ENCODE measurements at regions not wholly inside any gene's neighbourhood (a gene's known extent, or its start where the extent isn't known, plus 50 kb on each side); places are given as distances from the start of the nearest gene placed in this dataset.
"Not testable (repeated sequence)": the region's sequence is repeated elsewhere in the genome, so short reads cannot be mapped to it uniquely, and the experiment has no call there.

- FAIRE-seq, result peak; percentile 66
- Histone ChIP-seq H3K4me3 (ENCODE audit: control insufficient read depth in 2 of 3, extremely low read depth in 1 of 3, insufficient read depth in 2 of 3, low read depth in 1 of 3, low read length in 3 of 3) (no peak overlapping the region), H3K9me3 (ENCODE audit: control insufficient read depth, low read depth, low read length) (no peaks in the 10 kb centered on the region), H3K4me2 (ENCODE audit: control insufficient read depth, extremely low read depth, insufficient read depth, low read depth, low read length) (peak overlapping the region; percentile 49), H3K4me1 (ENCODE audit: control insufficient read depth, extremely low read depth, insufficient read depth, low read length) (peaks cover 8% of the 10 kb centered on the region), H2AFZ (ENCODE audit: control insufficient read depth, low read length) (no peak overlapping the region), H3K36me3 (ENCODE audit: control insufficient read depth in 2 of 2, extremely low read depth in 1 of 2, insufficient read depth in 2 of 2, low read length in 2 of 2) (no peaks in the 10 kb centered on the region), H3K9ac (ENCODE audit: control insufficient read depth, extremely low read depth, insufficient read depth, low read length) (no peak overlapping the region), H3K27me3 (ENCODE audit: control insufficient read depth, extremely low read depth, insufficient read depth, low read length) (no peaks in the 10 kb centered on the region), H3K9me1 (ENCODE audit: control insufficient read depth, extremely low read depth, insufficient read depth, low read length) (no peaks in the 10 kb centered on the region), H3K27ac (ENCODE audit: control insufficient read depth, insufficient read depth, low read length) (no peak overlapping the region), H3K79me2 (ENCODE audit: control insufficient read depth, insufficient read depth, low read length) (no peaks in the 10 kb centered on the region), H4K20me1 (ENCODE audit: control insufficient read depth, extremely low read depth, insufficient read depth, low read length) (no peaks in the 10 kb centered on the region)
- TF ChIP-seq CTCF (optimal IDR thresholded peaks at IDR 0.05 in 1 of 3, IDR thresholded peaks at IDR 0.05 in 1 of 3, conservative IDR thresholded peaks at IDR 0.05 in 1 of 3; ENCODE audit: extremely low read depth in 1 of 3, insufficient read depth in 2 of 3, low read length in 3 of 3) (no peak), EZH2 (IDR thresholded peaks at IDR 0.05; ENCODE audit: low read length) (no peak)
- peak; percentile 17 for DNase-seq (ENCODE audit: low read depth, low spot score)
- dilution Hi-C loops (cut with MboI; ENCODE audit: extremely low pct_ligation_motif_present, low sequenced_read_pairs), result no loop called here
These were observed 556.5 kb upstream of the SEMA6A start for GRCh38 chr5:117131048-117131679.

- Histone ChIP-seq H3K9ac (ENCODE audit: control insufficient read depth, extremely low read depth, insufficient read depth, low read length) (no peak overlapping the region), H2AFZ (ENCODE audit: control insufficient read depth, low read length) (no peak overlapping the region), H3K27me3 (ENCODE audit: control insufficient read depth, extremely low read depth, insufficient read depth, low read length) (no peaks in the 10 kb centered on the region), H3K9me1 (ENCODE audit: control insufficient read depth, extremely low read depth, insufficient read depth, low read length) (no peaks in the 10 kb centered on the region), H3K27ac (ENCODE audit: control insufficient read depth, insufficient read depth, low read length) (no peak overlapping the region), H3K4me2 (ENCODE audit: control insufficient read depth, extremely low read depth, insufficient read depth, low read depth, low read length) (no peak overlapping the region), H3K4me1 (ENCODE audit: control insufficient read depth, extremely low read depth, insufficient read depth, low read length) (no peaks in the 10 kb centered on the region), H4K20me1 (ENCODE audit: control insufficient read depth, extremely low read depth, insufficient read depth, low read length) (no peaks in the 10 kb centered on the region), H3K9me3 (ENCODE audit: control insufficient read depth, low read depth, low read length) (no peaks in the 10 kb centered on the region), H3K36me3 (ENCODE audit: control insufficient read depth in 2 of 2, extremely low read depth in 1 of 2, insufficient read depth in 2 of 2, low read length in 2 of 2) (no peaks in the 10 kb centered on the region), H3K4me3 (ENCODE audit: control insufficient read depth in 2 of 3, extremely low read depth in 1 of 3, insufficient read depth in 2 of 3, low read depth in 1 of 3, low read length in 3 of 3) (no peak overlapping the region), H3K79me2 (ENCODE audit: control insufficient read depth, insufficient read depth, low read length) (no peaks in the 10 kb centered on the region)
- dilution Hi-C loops (cut with MboI; ENCODE audit: extremely low pct_ligation_motif_present, low sequenced_read_pairs), result no loop called here
- FAIRE-seq (no peak), DNase-seq (ENCODE audit: low read depth, low spot score) (no peak)
- TF ChIP-seq EZH2 (IDR thresholded peaks at IDR 0.05; ENCODE audit: low read length) (no peak), CTCF (optimal IDR thresholded peaks at IDR 0.05 in 1 of 3, IDR thresholded peaks at IDR 0.05 in 1 of 3, conservative IDR thresholded peaks at IDR 0.05 in 1 of 3; ENCODE audit: extremely low read depth in 1 of 3, insufficient read depth in 2 of 3, low read length in 3 of 3) (no peak)
These were observed 543.9 kb upstream of the SEMA6A start for GRCh38 chr5:117118499-117118898.

- H4K20me1 ChIP-seq (ENCODE audit: control insufficient read depth, extremely low read depth, insufficient read depth, low read length); H3K36me3 ChIP-seq (ENCODE audit: control insufficient read depth in 2 of 2, extremely low read depth in 1 of 2, insufficient read depth in 2 of 2, low read length in 2 of 2); H3K4me2 ChIP-seq (ENCODE audit: control insufficient read depth, extremely low read depth, insufficient read depth, low read depth, low read length); H3K9me1 ChIP-seq (ENCODE audit: control insufficient read depth, extremely low read depth, insufficient read depth, low read length); DNase-seq (ENCODE audit: low read depth, low spot score); H2AFZ ChIP-seq (ENCODE audit: control insufficient read depth, low read length); H3K27me3 ChIP-seq (ENCODE audit: control insufficient read depth, extremely low read depth, insufficient read depth, low read length); H3K9me3 ChIP-seq (ENCODE audit: control insufficient read depth, low read depth, low read length); H3K79me2 ChIP-seq (ENCODE audit: control insufficient read depth, insufficient read depth, low read length); H3K4me3 ChIP-seq (ENCODE audit: control insufficient read depth in 2 of 3, extremely low read depth in 1 of 3, insufficient read depth in 2 of 3, low read depth in 1 of 3, low read length in 3 of 3); FAIRE-seq; H3K9ac ChIP-seq (ENCODE audit: control insufficient read depth, extremely low read depth, insufficient read depth, low read length); H3K27ac ChIP-seq (ENCODE audit: control insufficient read depth, insufficient read depth, low read length); H3K4me1 ChIP-seq (ENCODE audit: control insufficient read depth, extremely low read depth, insufficient read depth, low read length); dilution Hi-C loops (cut with MboI; ENCODE audit: extremely low pct_ligation_motif_present, low sequenced_read_pairs): not testable (repeated sequence)
These were observed 542.7 kb upstream of the SEMA6A start for GRCh38 chr5:117117314-117117713.

Data from keratinocyte (primary cell).